HEK293 (cell line): ENCODE measurements at regions not wholly inside any gene's neighbourhood (a gene's known extent, or its start where the extent isn't known, plus 50 kb on each side); places are given as distances from the start of the nearest gene placed in this dataset.
"Not testable (repeated sequence)": the region's sequence is repeated elsewhere in the genome, so short reads cannot be mapped to it uniquely, and the experiment has no call there.

Source experiments
- CTCF ChIP-seq: fragments of 450-650 bp; formaldehyde crosslinking; IDR thresholded peaks from 2 replicates; pipeline ENCODE4 v1.5.1; 2016; ENCODE audit warnings: missing biosample characterization, missing genetic modification characterization
- PBX3 ChIP-seq: sonication (generic); formaldehyde crosslinking; IDR thresholded peaks from 2 replicates; pipeline ENCODE4 v1.8.1; 2022; ENCODE audit warnings: mild to moderate bottlenecking, moderate library complexity, missing genetic modification reagents
- ZNF416 ChIP-seq: fragments of 450-650 bp; formaldehyde crosslinking; IDR thresholded peaks from 2 replicates; pipeline ENCODE4 v1.5.1; 2016; ENCODE audit warnings: missing biosample characterization, missing genetic modification characterization
- ZNF521 ChIP-seq: fragments of 450-650 bp; formaldehyde crosslinking; IDR thresholded peaks from 2 replicates; pipeline ENCODE4 v1.5.1; 2017; ENCODE audit warnings: missing biosample characterization, mild to moderate bottlenecking, missing genetic modification characterization
- TF ChIP-seq, protein P1 (sequence below): fragments of 450-650 bp; IDR thresholded peaks from 2 replicates; pipeline ENCODE4 v1.5.1; 2018; ENCODE audit warnings: missing biosample characterization, missing genetic modification characterization
- TF ChIP-seq, protein P2 (sequence below): fragments of 450-650 bp; formaldehyde crosslinking; optimal IDR thresholded peaks from 2 replicates; pipeline ENCODE3; 2016; ENCODE audit warnings: missing biosample characterization, mild to moderate bottlenecking, missing genetic modification characterization

DNA sequence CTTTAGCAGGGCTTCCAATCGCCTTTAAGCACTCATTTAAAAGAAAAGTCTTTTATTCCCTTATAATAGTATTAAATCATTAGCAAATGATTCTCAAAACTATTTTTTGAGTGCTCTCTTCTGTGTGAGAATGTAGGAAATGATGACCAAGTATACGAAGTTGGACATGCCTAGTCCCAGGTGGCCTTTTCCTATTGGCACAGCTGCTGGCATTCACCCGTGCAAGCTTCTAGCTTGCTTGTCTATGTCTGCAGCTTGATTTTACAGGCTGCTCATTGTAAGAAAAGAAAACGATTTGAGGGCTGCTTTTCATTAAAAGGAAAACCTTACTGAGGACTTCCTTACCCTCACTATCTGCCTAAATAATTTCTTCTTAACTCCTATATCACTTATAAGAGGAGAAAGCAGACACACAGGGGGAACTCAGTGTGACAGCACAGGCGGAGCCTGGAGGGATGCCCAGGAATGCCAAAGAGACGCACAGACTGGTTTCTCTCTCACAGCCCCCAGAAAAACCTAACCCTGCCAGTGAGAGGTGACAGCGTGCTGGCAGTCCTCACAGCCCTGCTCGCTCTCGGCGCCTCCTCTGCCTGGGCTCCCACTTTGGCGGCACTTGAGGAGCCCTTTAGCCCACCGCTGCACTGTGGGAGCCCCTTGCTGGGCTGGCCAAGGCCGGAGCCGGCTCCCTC is 102.7 kb upstream of the ETV6 start:
- not testable (repeated sequence) for TF ChIP-seq CTCF (tag by site-specific recombination); ZNF416; ZNF521 (tag by site-specific recombination); PBX3 (CRISPR knock-in tag)
- TF ChIP-seq, protein P1, sequence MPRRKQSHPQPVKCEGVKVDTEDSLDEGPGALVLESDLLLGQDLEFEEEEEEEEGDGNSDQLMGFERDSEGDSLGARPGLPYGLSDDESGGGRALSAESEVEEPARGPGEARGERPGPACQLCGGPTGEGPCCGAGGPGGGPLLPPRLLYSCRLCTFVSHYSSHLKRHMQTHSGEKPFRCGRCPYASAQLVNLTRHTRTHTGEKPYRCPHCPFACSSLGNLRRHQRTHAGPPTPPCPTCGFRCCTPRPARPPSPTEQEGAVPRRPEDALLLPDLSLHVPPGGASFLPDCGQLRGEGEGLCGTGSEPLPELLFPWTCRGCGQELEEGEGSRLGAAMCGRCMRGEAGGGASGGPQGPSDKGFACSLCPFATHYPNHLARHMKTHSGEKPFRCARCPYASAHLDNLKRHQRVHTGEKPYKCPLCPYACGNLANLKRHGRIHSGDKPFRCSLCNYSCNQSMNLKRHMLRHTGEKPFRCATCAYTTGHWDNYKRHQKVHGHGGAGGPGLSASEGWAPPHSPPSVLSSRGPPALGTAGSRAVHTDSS (tag by site-specific recombination): not testable (repeated sequence)
- TF ChIP-seq, protein P2, sequence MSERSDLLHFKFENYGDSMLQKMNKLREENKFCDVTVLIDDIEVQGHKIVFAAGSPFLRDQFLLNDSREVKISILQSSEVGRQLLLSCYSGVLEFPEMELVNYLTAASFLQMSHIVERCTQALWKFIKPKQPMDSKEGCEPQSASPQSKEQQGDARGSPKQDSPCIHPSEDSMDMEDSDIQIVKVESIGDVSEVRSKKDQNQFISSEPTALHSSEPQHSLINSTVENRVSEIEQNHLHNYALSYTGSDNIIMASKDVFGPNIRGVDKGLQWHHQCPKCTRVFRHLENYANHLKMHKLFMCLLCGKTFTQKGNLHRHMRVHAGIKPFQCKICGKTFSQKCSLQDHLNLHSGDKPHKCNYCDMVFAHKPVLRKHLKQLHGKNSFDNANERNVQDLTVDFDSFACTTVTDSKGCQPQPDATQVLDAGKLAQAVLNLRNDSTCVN: not testable (repeated sequence)
